ENCODE measurements at regions not wholly inside any gene's neighbourhood (a gene's known extent, or its start where the extent isn't known, plus 50 kb on each side); places are given as distances from the start of the nearest gene placed in this dataset.

DNA sequence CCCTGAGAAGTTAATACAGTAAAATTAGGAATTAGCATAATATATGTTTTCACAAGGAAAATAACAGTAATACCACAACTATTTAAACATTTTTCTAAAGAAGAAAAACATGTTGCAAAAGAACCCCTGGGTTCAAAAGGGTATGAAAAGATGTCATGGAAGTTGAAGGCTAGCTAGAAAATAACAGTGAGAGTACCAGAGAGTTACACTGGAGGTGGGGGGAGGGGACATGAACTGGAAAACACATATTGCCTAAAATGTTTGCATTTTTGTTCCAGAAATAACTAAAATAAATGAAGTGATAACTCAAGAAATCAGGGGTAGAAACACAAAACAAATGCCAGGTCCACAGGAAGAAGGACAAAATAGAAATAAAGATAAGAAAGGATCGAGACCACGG lies 336.6 kb upstream of the MAD2L1 start:
- H3K27me3 Mint-ChIP-seq, result no peaks in the 10 kb centered on the region
- no peaks in the 10 kb centered on the region for H3K4me1 Mint-ChIP-seq (ENCODE audit: unreplicated experiment)
- no peak for DNase-seq (ENCODE audit: extremely low spot score, unreplicated experiment)
- H3K9me3 Mint-ChIP-seq, result peaks cover 5% of the 10 kb centered on the region
- TF ChIP-seq, protein P1, sequence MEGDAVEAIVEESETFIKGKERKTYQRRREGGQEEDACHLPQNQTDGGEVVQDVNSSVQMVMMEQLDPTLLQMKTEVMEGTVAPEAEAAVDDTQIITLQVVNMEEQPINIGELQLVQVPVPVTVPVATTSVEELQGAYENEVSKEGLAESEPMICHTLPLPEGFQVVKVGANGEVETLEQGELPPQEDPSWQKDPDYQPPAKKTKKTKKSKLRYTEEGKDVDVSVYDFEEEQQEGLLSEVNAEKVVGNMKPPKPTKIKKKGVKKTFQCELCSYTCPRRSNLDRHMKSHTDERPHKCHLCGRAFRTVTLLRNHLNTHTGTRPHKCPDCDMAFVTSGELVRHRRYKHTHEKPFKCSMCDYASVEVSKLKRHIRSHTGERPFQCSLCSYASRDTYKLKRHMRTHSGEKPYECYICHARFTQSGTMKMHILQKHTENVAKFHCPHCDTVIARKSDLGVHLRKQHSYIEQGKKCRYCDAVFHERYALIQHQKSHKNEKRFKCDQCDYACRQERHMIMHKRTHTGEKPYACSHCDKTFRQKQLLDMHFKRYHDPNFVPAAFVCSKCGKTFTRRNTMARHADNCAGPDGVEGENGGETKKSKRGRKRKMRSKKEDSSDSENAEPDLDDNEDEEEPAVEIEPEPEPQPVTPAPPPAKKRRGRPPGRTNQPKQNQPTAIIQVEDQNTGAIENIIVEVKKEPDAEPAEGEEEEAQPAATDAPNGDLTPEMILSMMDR (conservative IDR thresholded peaks at IDR 0.05), result no peak
- H3K36me3 Mint-ChIP-seq, result no peaks in the 10 kb centered on the region
- H3K4me3 Mint-ChIP-seq, result no peak overlapping the region
- H3K27ac Mint-ChIP-seq, result no peak overlapping the region

DNA sequence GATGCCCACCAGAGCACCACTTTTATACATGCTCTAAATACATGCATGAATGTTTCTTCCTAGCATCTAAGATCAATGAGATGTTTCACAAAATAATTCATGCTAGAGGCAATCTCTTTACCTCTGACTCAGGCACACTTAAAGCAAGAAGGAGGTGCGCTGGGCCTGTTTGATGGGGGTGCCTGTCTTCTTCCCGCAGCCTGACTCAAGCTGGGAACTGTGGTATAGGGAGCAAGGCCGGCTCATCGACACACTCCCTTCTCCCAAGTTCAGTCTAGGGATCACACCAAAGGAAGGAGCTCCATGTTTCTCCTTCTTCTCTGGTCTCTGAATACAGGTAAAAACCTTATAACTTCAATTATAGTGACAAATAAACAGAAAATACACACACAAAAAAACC lies 333.8 kb upstream of the MAD2L1 start:
- no peaks in the 10 kb centered on the region for H3K36me3 Mint-ChIP-seq
- H3K27me3 Mint-ChIP-seq, result no peaks in the 10 kb centered on the region
- no peak overlapping the region for H3K4me3 Mint-ChIP-seq
- no peak for DNase-seq (ENCODE audit: extremely low spot score, unreplicated experiment)
- TF ChIP-seq, protein P1 (conservative IDR thresholded peaks at IDR 0.05), result no peak
- H3K4me1 Mint-ChIP-seq (ENCODE audit: unreplicated experiment), result no peaks in the 10 kb centered on the region
- H3K27ac Mint-ChIP-seq, result no peak overlapping the region
- H3K9me3 Mint-ChIP-seq, result no peaks in the 10 kb centered on the region

DNA sequence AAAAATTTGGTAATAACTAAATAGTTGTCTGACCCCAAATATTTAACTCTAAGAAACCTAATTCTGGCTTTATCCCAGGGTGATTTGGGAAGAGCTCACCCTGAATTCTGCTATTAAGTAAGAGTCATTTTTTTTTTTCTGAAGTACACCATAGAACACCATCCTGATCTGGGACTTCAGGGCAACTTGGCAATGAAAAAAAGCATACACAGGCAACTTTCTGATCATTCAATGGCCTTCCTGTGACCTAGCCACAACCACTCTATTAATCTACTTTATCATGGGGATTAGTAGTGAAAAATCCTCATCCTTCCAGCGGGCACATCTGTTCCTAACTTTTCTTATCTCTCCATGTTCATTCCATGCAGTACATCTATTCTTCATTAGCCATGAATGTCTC lies 333.2 kb upstream of the MAD2L1 start:
- Mint-ChIP-seq H3K27ac (no peak overlapping the region), H3K4me1 (ENCODE audit: unreplicated experiment) (no peaks in the 10 kb centered on the region), H3K27me3 (no peaks in the 10 kb centered on the region), H3K4me3 (no peak overlapping the region), H3K9me3 (no peaks in the 10 kb centered on the region), H3K36me3 (no peaks in the 10 kb centered on the region)
- DNase-seq (ENCODE audit: extremely low spot score, unreplicated experiment), result no peak
- TF ChIP-seq, protein P1 (conservative IDR thresholded peaks at IDR 0.05), result no peak

DNA sequence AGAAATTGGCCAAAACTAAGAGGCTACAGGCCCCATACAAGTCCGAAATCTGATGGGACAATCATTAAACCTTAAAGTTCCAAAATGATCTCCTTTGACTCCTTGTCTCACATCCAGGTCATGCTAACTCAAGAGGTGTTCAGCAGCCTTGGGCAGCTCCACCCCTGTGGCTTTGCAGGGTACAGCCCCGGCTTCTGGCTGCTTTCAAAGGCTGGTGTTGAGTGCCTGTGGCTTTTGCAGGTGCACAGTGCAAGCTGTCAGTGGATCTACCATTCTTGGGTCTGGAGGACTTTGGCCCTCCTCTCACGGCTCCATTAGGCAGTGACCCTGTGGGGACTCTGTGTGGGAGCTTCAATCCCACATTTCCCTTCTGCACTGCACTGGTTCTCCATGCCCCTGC lies 329.1 kb upstream of the MAD2L1 start:
- Mint-ChIP-seq H3K27ac (no peak overlapping the region), H3K4me1 (ENCODE audit: unreplicated experiment) (no peaks in the 10 kb centered on the region), H3K4me3 (no peak overlapping the region), H3K9me3 (no peaks in the 10 kb centered on the region), H3K27me3 (no peaks in the 10 kb centered on the region), H3K36me3 (no peaks in the 10 kb centered on the region)
- no peak for DNase-seq (ENCODE audit: extremely low spot score, unreplicated experiment)
- TF ChIP-seq, protein P1 (conservative IDR thresholded peaks at IDR 0.05), result no peak

DNA sequence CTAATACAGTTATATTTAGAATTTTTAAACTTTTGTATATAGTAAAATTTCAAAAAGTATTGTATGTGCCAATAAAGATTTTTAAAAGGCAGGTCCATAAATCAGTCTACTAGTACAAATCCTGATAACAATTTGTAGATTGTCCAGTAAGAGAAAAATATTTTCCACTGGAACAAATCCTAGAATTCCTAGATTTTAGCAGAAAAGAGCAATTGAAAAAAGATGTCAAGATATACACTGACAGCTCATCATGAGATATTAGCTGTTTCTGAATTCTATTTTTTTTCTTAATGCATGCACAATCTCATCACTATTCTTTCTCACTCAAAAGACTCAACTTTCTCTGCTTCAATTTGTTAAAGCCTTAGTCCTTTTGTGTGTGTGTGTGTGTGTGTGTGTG lies 289.2 kb upstream of the MAD2L1 start:
- no peaks in the 10 kb centered on the region for H3K36me3 Mint-ChIP-seq
- no peak overlapping the region for H3K4me3 Mint-ChIP-seq
- DNase-seq (ENCODE audit: extremely low spot score, unreplicated experiment), result no peak
- H3K9me3 Mint-ChIP-seq, result no peaks in the 10 kb centered on the region
- H3K27ac Mint-ChIP-seq, result no peak overlapping the region
- H3K4me1 Mint-ChIP-seq (ENCODE audit: unreplicated experiment), result no peaks in the 10 kb centered on the region
- TF ChIP-seq, protein P1 (conservative IDR thresholded peaks at IDR 0.05), result no peak
- H3K27me3 Mint-ChIP-seq, result no peaks in the 10 kb centered on the region

DNA sequence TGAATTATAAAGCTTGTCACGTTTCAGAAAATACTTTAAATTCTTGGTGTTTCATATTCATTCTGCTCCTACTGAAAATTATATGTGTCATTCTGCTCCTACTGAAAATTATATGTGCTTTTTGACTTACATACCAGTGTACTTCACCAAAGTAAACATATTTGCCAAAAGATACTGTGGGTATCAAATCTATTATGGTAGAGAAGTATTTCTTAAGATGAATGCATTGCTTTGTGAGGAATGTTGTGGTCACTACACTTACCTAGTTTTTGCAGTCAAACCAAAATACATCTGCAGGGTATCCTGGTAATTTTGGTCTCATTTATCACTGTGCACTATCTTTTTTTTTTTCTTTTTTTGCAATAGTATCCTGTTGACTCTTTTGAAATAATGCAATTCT lies 287.7 kb upstream of the MAD2L1 start:
- Mint-ChIP-seq H3K4me3 (no peak overlapping the region), H3K27me3 (no peaks in the 10 kb centered on the region), H3K4me1 (ENCODE audit: unreplicated experiment) (no peaks in the 10 kb centered on the region), H3K36me3 (no peaks in the 10 kb centered on the region), H3K9me3 (no peaks in the 10 kb centered on the region), H3K27ac (no peak overlapping the region)
- TF ChIP-seq, protein P1 (conservative IDR thresholded peaks at IDR 0.05), result no peak
- DNase-seq (ENCODE audit: extremely low spot score, unreplicated experiment), result no peak
